H9 (cell line): ENCODE measurements at regions not wholly inside any gene's neighbourhood (a gene's known extent, or its start where the extent isn't known, plus 50 kb on each side); places are given as distances from the start of the nearest gene placed in this dataset.

Experiments used
- DNase-seq: peaks from one replicate; pipeline ENCODE4 v3.0.0-alpha.2; 2017
- H2AFZ ChIP-seq: one replicate; pipeline ENCODE4 v1.6.1; 2013; ENCODE audit warnings: mild to moderate bottlenecking, low read length, control low read depth, moderate library complexity
- H2AK5ac ChIP-seq: 2 replicates; pipeline ENCODE4 v1.6.1; 2013; ENCODE audit warnings: low read length, control low read depth, mixed read lengths; ENCODE audit not compliant: insufficient read length
- H2BK120ac ChIP-seq: one replicate; pipeline ENCODE4 v1.6.1; 2013; ENCODE audit warnings: low read depth, mild to moderate bottlenecking, low read length, control low read depth, inconsistent platforms; ENCODE audit not compliant: poor library complexity, severe bottlenecking
- H2BK12ac ChIP-seq: 2 replicates; pipeline ENCODE4 v1.6.1; 2013; ENCODE audit warnings: low read length, control low read depth, mixed read lengths, low read depth; ENCODE audit not compliant: insufficient read length
- H2BK15ac ChIP-seq: 2 replicates; pipeline ENCODE4 v1.6.1; 2013; ENCODE audit warnings: low read depth, low read length, control low read depth
- H2BK20ac ChIP-seq: one replicate; pipeline ENCODE4 v1.6.1; 2013; ENCODE audit warnings: low read depth, mild to moderate bottlenecking, low read length, control low read depth, inconsistent platforms; ENCODE audit not compliant: poor library complexity, severe bottlenecking
- H2BK5ac ChIP-seq: 2 replicates; pipeline ENCODE4 v1.6.1; 2013; ENCODE audit warnings: low read length, control low read depth, mixed read lengths; ENCODE audit not compliant: insufficient read length
- H3K14ac ChIP-seq: 2 replicates; pipeline ENCODE4 v1.6.1; 2013; ENCODE audit warnings: low read length, control low read depth; ENCODE audit not compliant: insufficient read depth
- H3K18ac ChIP-seq: 2 replicates; pipeline ENCODE4 v1.6.1; 2013; ENCODE audit warnings: low read depth, mild to moderate bottlenecking, mixed read lengths, low read length, control low read depth; ENCODE audit not compliant: insufficient read length
- H3K23ac ChIP-seq: 2 replicates; pipeline ENCODE4 v1.6.1; 2013; ENCODE audit warnings: low read length, control low read depth, mixed read lengths, low read depth; ENCODE audit not compliant: insufficient read length
- H3K23me2 ChIP-seq: 2 replicates; pipeline ENCODE4 v1.6.1; 2013; ENCODE audit warnings: low read depth, mild to moderate bottlenecking, mixed read lengths, low read length, control low read depth; ENCODE audit not compliant: insufficient read length, poor library complexity, severe bottlenecking
- H3K27ac ChIP-seq: 2 replicates; pipeline ENCODE4 v1.5.1; 2013; ENCODE audit warnings: low read length, control low read depth, mixed read lengths, low read depth; ENCODE audit not compliant: insufficient read length
- H3K27me3 ChIP-seq: 2 replicates; pipeline ENCODE4 v1.6.1; 2013; ENCODE audit warnings: low read length, control low read depth, inconsistent platforms; ENCODE audit not compliant: insufficient read depth
- H3K4ac ChIP-seq: 2 replicates; pipeline ENCODE4 v1.6.1; 2013; ENCODE audit warnings: low read depth, mild to moderate bottlenecking, control low read depth, inconsistent platforms, low read length, moderate library complexity
- H3K4me1 ChIP-seq: 2 replicates; pipeline ENCODE4 v1.6.1; 2013; ENCODE audit warnings: low read length, control low read depth, inconsistent platforms; ENCODE audit not compliant: insufficient read depth
- H3K4me2 ChIP-seq: 2 replicates; pipeline ENCODE4 v1.6.1; 2013; ENCODE audit warnings: low read length, control low read depth, mixed read lengths; ENCODE audit not compliant: insufficient read length, insufficient read depth
- H3K56ac ChIP-seq: 2 replicates; pipeline ENCODE4 v1.6.1; 2013; ENCODE audit warnings: low read depth, mild to moderate bottlenecking, mixed read lengths, low read length, control low read depth; ENCODE audit not compliant: insufficient read length
- H3K79me1 ChIP-seq: 2 replicates; pipeline ENCODE4 v1.6.1; 2013; ENCODE audit warnings: low read depth, mild to moderate bottlenecking, moderate library complexity, low read length, control low read depth, inconsistent platforms; ENCODE audit not compliant: insufficient read depth, poor library complexity, severe bottlenecking
- H3K79me2 ChIP-seq: 2 replicates; pipeline ENCODE4 v1.6.1; 2013; ENCODE audit warnings: low read length, control low read depth, inconsistent platforms; ENCODE audit not compliant: insufficient read depth
- H3K9ac ChIP-seq: 2 replicates; pipeline ENCODE4 v1.6.1; 2013; ENCODE audit warnings: low read length, control low read depth, mixed read lengths; ENCODE audit not compliant: insufficient read length; ENCODE audit errors: extremely low read depth
- H3K9me3 ChIP-seq: one replicate; pipeline ENCODE4 v1.6.1; 2013; ENCODE audit warnings: low read depth, low read length, inconsistent platforms; ENCODE audit not compliant: control insufficient read depth
- H3T11ph ChIP-seq: one replicate; pipeline ENCODE4 v1.6.1; 2013; ENCODE audit warnings: mild to moderate bottlenecking, low read length, control low read depth, inconsistent platforms
- H4K20me1 ChIP-seq: one replicate; pipeline ENCODE4 v1.6.1; 2013; ENCODE audit not compliant: control insufficient read depth, insufficient read length, insufficient read depth
- H4K5ac ChIP-seq: 2 replicates; pipeline ENCODE4 v1.6.1; 2013; ENCODE audit warnings: low read depth, mild to moderate bottlenecking, mixed read lengths, low read length, control low read depth; ENCODE audit not compliant: insufficient read length
- H4K8ac ChIP-seq: replicated peaks from 2 replicates; pipeline ENCODE4 v1.6.1; 2013; ENCODE audit warnings: low read length, control low read depth, mixed read lengths, low read depth; ENCODE audit not compliant: insufficient read length
- H4K91ac ChIP-seq: 2 replicates; pipeline ENCODE4 v1.6.1; 2013; ENCODE audit warnings: low read depth, mild to moderate bottlenecking, moderate library complexity, mixed read lengths, low read length, control low read depth; ENCODE audit not compliant: insufficient read length
- H3K27ac Mint-ChIP-seq, 3 experiments: 2 replicates in 2 of 3; 3 replicates in 1 of 3; pipeline ENCODE4 v1.8.0; 2020 to 2021; ENCODE audit warnings: mixed read lengths in 3 of 3, mild to moderate bottlenecking in 1 of 3, moderate library complexity in 1 of 3
- H3K27me3 Mint-ChIP-seq: 2 replicates; pipeline ENCODE4 v1.8.0; 2021; ENCODE audit warnings: low read depth, mild to moderate bottlenecking, moderate library complexity, mixed read lengths
- H3K36me3 Mint-ChIP-seq, 3 experiments: 2 replicates in 2 of 3; 3 replicates in 1 of 3; pipeline ENCODE4 v1.8.0; 2020 to 2021; ENCODE audit warnings: low read depth in 3 of 3, mixed read lengths in 3 of 3; ENCODE audit not compliant: insufficient read depth in 1 of 3
- H3K4me1 Mint-ChIP-seq, 2 experiments: 2 replicates each; pipeline ENCODE4 v1.8.0; 2020; ENCODE audit warnings: mixed read lengths in 2 of 2
- H3K4me3 Mint-ChIP-seq, 2 experiments: 2 replicates in 1 of 2; 3 replicates in 1 of 2; pipeline ENCODE4 v1.8.0; 2020 to 2021; ENCODE audit warnings: mild to moderate bottlenecking in 2 of 2, mixed read lengths in 2 of 2, moderate library complexity in 1 of 2
- H3K9me3 Mint-ChIP-seq, 2 experiments: 2 replicates in 1 of 2; 3 replicates in 1 of 2; pipeline ENCODE4 v1.8.0; 2020; ENCODE audit warnings: mild to moderate bottlenecking in 2 of 2, mixed read lengths in 2 of 2, moderate library complexity in 1 of 2
- CTCF ChIP-seq: fragments of 200-600 bp; sonication (generic); conservative IDR thresholded peaks from 3 replicates; pipeline ENCODE4 v1.8.0; 2021; ENCODE audit warnings: antibody characterized with exemption, mild to moderate bottlenecking
- WGBS: extraction: QIAGEN DNeasy Blood & Tissue Kit; methylation state at CpG from one replicate; pipeline ENCODE4 v1.1.7; 2013; ENCODE audit warnings: missing lambda C conversion rate, low lambda C conversion rate, mixed read lengths; ENCODE audit not compliant: insufficient read length; ENCODE audit errors: extremely low coverage; 5-methylcytosine and 5-hydroxymethylcytosine counted together

- Histone ChIP-seq H2AFZ (no peak overlapping the region), H3K23ac (no peak overlapping the region), H2BK20ac (no peak overlapping the region), H3K4ac (no peak overlapping the region), H2AK5ac (no peak overlapping the region), H3K79me1 (no peaks in the 10 kb centered on the region), H3K79me2 (no peaks in the 10 kb centered on the region), H4K91ac (no peak overlapping the region), H3K27me3 (no peaks in the 10 kb centered on the region), H3K9me3 (no peaks in the 10 kb centered on the region), H2BK15ac (no peak overlapping the region), H3K18ac (no peak overlapping the region), H2BK120ac (no peak overlapping the region), H3T11ph (no peak overlapping the region), H4K8ac (no peak overlapping the region), H2BK12ac (no peak overlapping the region), H3K56ac (no peak overlapping the region), H3K9ac (no peak overlapping the region), H3K4me2 (no peak overlapping the region), H4K20me1 (no peaks in the 10 kb centered on the region), H4K5ac (no peak overlapping the region), H3K23me2 (no peaks in the 10 kb centered on the region), H2BK5ac (no peak overlapping the region), H3K27ac (no peak overlapping the region), H3K14ac (no peak overlapping the region), H3K4me1 (no peaks in the 10 kb centered on the region)
- Mint-ChIP-seq H3K27me3 (peaks cover 5% of the 10 kb centered on the region), H3K9me3 (peaks cover 15% of the 10 kb centered on the region in 2 experiments), H3K4me1 (peaks cover 5 to 14% of the 10 kb centered on the region in 2 experiments), H3K36me3 (peaks cover 0 to 9% (median under 1%) of the 10 kb centered on the region in 3 experiments; a peak in 4 of 7 replicates), H3K27ac (no peak overlapping the region), H3K4me3 (no peak overlapping the region)
- WGBS, result no CpG with 5 or more reads among the region's 5 CpGs
- no peak for DNase-seq
- TF ChIP-seq CTCF, result no peak
Observed at GRCh38 chr9:129365196-129365595, 187.1 kb upstream of the IER5L start.
